CD4-positive, alpha-beta T cell treated with Interferon gamma for 1 hour (primary cell): ENCODE measurements at regions not wholly inside any gene's neighbourhood (a gene's known extent, or its start where the extent isn't known, plus 50 kb on each side); places are given as distances from the start of the nearest gene placed in this dataset.
"Not testable (repeated sequence)": the region's sequence is repeated elsewhere in the genome, so short reads cannot be mapped to it uniquely, and the experiment has no call there.

Source experiments
- DNase-seq: peaks from one replicate; pipeline ENCODE4 v3.0.0-alpha.2; 2020

GRCh38 chr16:60204181-60204580 is 1470.1 kb upstream of the GOT2 start:
- no peak for DNase-seq

GRCh38 chr16:60203525-60204124 is 1469.5 kb upstream of the GOT2 start:
- no peak for DNase-seq

GRCh38 chr16:60200729-60201128 is 1466.6 kb upstream of the GOT2 start:
- DNase-seq = not testable (repeated sequence)

GRCh38 chr16:60200161-60200560 is 1466.0 kb upstream of the GOT2 start:
- DNase-seq = no peak

GRCh38 chr16:60199150-60199549 is 1465.0 kb upstream of the GOT2 start:
- DNase-seq = no peak

- DNase-seq = no peak
Observed at GRCh38 chr16:60181536-60181935, 1447.4 kb upstream of the GOT2 start.

GRCh38 chr16:60180609-60181008 is 1446.5 kb upstream of the GOT2 start:
- no peak for DNase-seq

- DNase-seq = no peak
Observed at GRCh38 chr16:60170196-60170595, 1436.1 kb upstream of the GOT2 start.

GRCh38 chr16:60166111-60166510 is 1432.0 kb upstream of the GOT2 start:
- no peak for DNase-seq

GRCh38 chr16:60151987-60152386 is 1417.9 kb upstream of the GOT2 start:
- no peak for DNase-seq

- DNase-seq = no peak
Observed at GRCh38 chr16:60150907-60151306, 1416.8 kb upstream of the GOT2 start.

- no peak for DNase-seq
Observed at GRCh38 chr16:60143348-60143705, 1409.2 kb upstream of the GOT2 start.

- no peak for DNase-seq
Observed at GRCh38 chr16:60142619-60143347, 1408.7 kb upstream of the GOT2 start.

- DNase-seq = no peak
Observed at GRCh38 chr16:60137891-60138290, 1403.8 kb upstream of the GOT2 start.

GRCh38 chr16:60127196-60127595 is 1393.1 kb upstream of the GOT2 start:
- DNase-seq = no peak

GRCh38 chr16:60126115-60126514 is 1392.0 kb upstream of the GOT2 start:
- not testable (repeated sequence) for DNase-seq

GRCh38 chr16:60123392-60124023 is 1389.4 kb upstream of the GOT2 start:
- DNase-seq = no peak

GRCh38 chr16:60120586-60120985 is 1386.5 kb upstream of the GOT2 start:
- DNase-seq = no peak

- no peak for DNase-seq
Observed at GRCh38 chr16:60110531-60110930, 1376.4 kb upstream of the GOT2 start.

- no peak for DNase-seq
Observed at GRCh38 chr16:60107871-60108270, 1373.8 kb upstream of the GOT2 start.

- DNase-seq = no peak
Observed at GRCh38 chr16:60107437-60107836, 1373.3 kb upstream of the GOT2 start.

- no peak for DNase-seq
Observed at GRCh38 chr16:60100371-60100770, 1366.3 kb upstream of the GOT2 start.

- no peak for DNase-seq
Observed at GRCh38 chr16:60091529-60091928, 1357.4 kb upstream of the GOT2 start.

GRCh38 chr16:60091071-60091470 is 1357.0 kb upstream of the GOT2 start:
- no peak for DNase-seq
